HUES6 (cell line): ENCODE measurements at regions not wholly inside any gene's neighbourhood (a gene's known extent, or its start where the extent isn't known, plus 50 kb on each side); places are given as distances from the start of the nearest gene placed in this dataset.

ENCODE experiments used
- H3K27ac ChIP-seq: 2 replicates; pipeline ENCODE4 v1.7.0; 2013; ENCODE audit warnings: low read depth, mild to moderate bottlenecking, low read length, inconsistent platforms
- H3K27me3 ChIP-seq: 2 replicates; pipeline ENCODE4 v1.6.1; 2013; ENCODE audit warnings: low read length; ENCODE audit not compliant: control insufficient read depth, insufficient read depth
- H3K36me3 ChIP-seq: 2 replicates; pipeline ENCODE4 v1.6.1; 2013; ENCODE audit warnings: low read length; ENCODE audit not compliant: control insufficient read depth, insufficient read depth
- H3K4me1 ChIP-seq: 2 replicates; pipeline ENCODE4 v1.6.1; 2013; ENCODE audit warnings: low read length; ENCODE audit not compliant: control insufficient read depth, insufficient read depth
- H3K4me3 ChIP-seq: 2 replicates; pipeline ENCODE4 v1.5.1; 2013; ENCODE audit warnings: low read depth, low read length
- H3K9ac ChIP-seq: one replicate; pipeline ENCODE4 v1.6.1; 2013; ENCODE audit warnings: mild to moderate bottlenecking, low read length
- H3K9me3 ChIP-seq: 2 replicates; pipeline ENCODE4 v1.6.1; 2013; ENCODE audit warnings: low read depth, low read length; ENCODE audit not compliant: control insufficient read depth, insufficient read depth

- H3K9ac ChIP-seq: peak overlapping the region; percentile 29
- H3K27me3 ChIP-seq: no peaks in the 10 kb centered on the region
- no peaks in the 10 kb centered on the region for H3K36me3 ChIP-seq
- H3K27ac ChIP-seq: peak overlapping the region; percentile 93; the same call in 1 of the 2 replicates
- peaks cover 6% of the 10 kb centered on the region; the same call in 1 of the 2 replicates for H3K4me1 ChIP-seq
- no peak overlapping the region for H3K4me3 ChIP-seq
- H3K9me3 ChIP-seq: no peaks in the 10 kb centered on the region
These were observed 106.5 kb downstream of the HFE start for GRCh38 chr6:26193467-26194328.

- peak overlapping the region; percentile 29 for H3K9ac ChIP-seq
- H3K27ac ChIP-seq: peak overlapping the region; percentile 93; the same call in 1 of the 2 replicates
- H3K4me3 ChIP-seq: no peak overlapping the region
- no peaks in the 10 kb centered on the region for H3K27me3 ChIP-seq
- H3K36me3 ChIP-seq: no peaks in the 10 kb centered on the region
- H3K9me3 ChIP-seq: no peaks in the 10 kb centered on the region
- H3K4me1 ChIP-seq: peaks cover 6% of the 10 kb centered on the region; the same call in 1 of the 2 replicates
These were observed 107.1 kb downstream of the HFE start for GRCh38 chr6:26194329-26194701.

- Histone ChIP-seq H3K36me3 (no peaks in the 10 kb centered on the region), H3K4me1 (peaks cover 6% of the 10 kb centered on the region; the same call in 1 of the 2 replicates), H3K27ac (peak overlapping the region; percentile 93), H3K9me3 (no peaks in the 10 kb centered on the region), H3K9ac (peak overlapping the region; percentile 99), H3K4me3 (peak overlapping the region; percentile 67), H3K27me3 (no peaks in the 10 kb centered on the region)
These were observed 107.7 kb downstream of the HFE start for GRCh38 chr6:26194816-26195375.

- peaks cover 6% of the 10 kb centered on the region; the same call in 1 of the 2 replicates for H3K4me1 ChIP-seq
- H3K36me3 ChIP-seq: no peaks in the 10 kb centered on the region
- peak overlapping the region; percentile 93 for H3K27ac ChIP-seq
- peak overlapping the region; percentile 99 for H3K9ac ChIP-seq
- H3K4me3 ChIP-seq: peak overlapping the region; percentile 67
- no peaks in the 10 kb centered on the region for H3K27me3 ChIP-seq
- H3K9me3 ChIP-seq: no peaks in the 10 kb centered on the region
These were observed 108.2 kb downstream of the HFE start for GRCh38 chr6:26195376-26195923.

- Histone ChIP-seq H3K9ac (peak overlapping the region; percentile 99), H3K9me3 (no peaks in the 10 kb centered on the region), H3K4me3 (peak overlapping the region; percentile 67), H3K4me1 (peaks cover 7% of the 10 kb centered on the region; the same call in 1 of the 2 replicates), H3K27ac (peak overlapping the region; percentile 93), H3K36me3 (no peaks in the 10 kb centered on the region), H3K27me3 (no peaks in the 10 kb centered on the region)
These were observed 109.0 kb downstream of the HFE start for GRCh38 chr6:26195924-26196845.

- H3K4me3 ChIP-seq: peak overlapping the region; percentile 67
- peak overlapping the region; percentile 93 for H3K27ac ChIP-seq
- H3K9ac ChIP-seq: peak overlapping the region; percentile 99
- H3K9me3 ChIP-seq: no peaks in the 10 kb centered on the region
- no peaks in the 10 kb centered on the region for H3K36me3 ChIP-seq
- H3K27me3 ChIP-seq: no peaks in the 10 kb centered on the region
- H3K4me1 ChIP-seq: peaks cover 9% of the 10 kb centered on the region; the same call in 1 of the 2 replicates
These were observed 109.8 kb downstream of the HFE start for GRCh38 chr6:26196846-26197635.

- Histone ChIP-seq H3K4me1 (peaks cover 13% of the 10 kb centered on the region; the same call in 1 of the 2 replicates), H3K4me3 (peak overlapping the region; percentile 67), H3K9me3 (no peaks in the 10 kb centered on the region), H3K27ac (peak overlapping the region; percentile 93; the same call in 1 of the 2 replicates), H3K9ac (peak overlapping the region; percentile 99), H3K27me3 (no peaks in the 10 kb centered on the region), H3K36me3 (no peaks in the 10 kb centered on the region)
These were observed 110.4 kb downstream of the HFE start for GRCh38 chr6:26197636-26197932.

GRCh38 chr6:26197933-26198721 is 110.9 kb downstream of the HFE start:
- Histone ChIP-seq H3K4me1 (peaks cover 17% of the 10 kb centered on the region), H3K27me3 (no peaks in the 10 kb centered on the region), H3K9ac (peak overlapping the region; percentile 99), H3K9me3 (no peaks in the 10 kb centered on the region), H3K4me3 (peak overlapping the region; percentile 67), H3K36me3 (no peaks in the 10 kb centered on the region), H3K27ac (peak overlapping the region; percentile 93)

- no peaks in the 10 kb centered on the region for H3K36me3 ChIP-seq
- peak overlapping the region; percentile 93 for H3K27ac ChIP-seq
- H3K27me3 ChIP-seq: no peaks in the 10 kb centered on the region
- no peaks in the 10 kb centered on the region for H3K9me3 ChIP-seq
- H3K4me1 ChIP-seq: peaks cover 19% of the 10 kb centered on the region
- H3K9ac ChIP-seq: peak overlapping the region; percentile 99
- H3K4me3 ChIP-seq: peak overlapping the region; percentile 67
These were observed 111.5 kb downstream of the HFE start for GRCh38 chr6:26198722-26199056.
